Dermis blood vessel endothelial cell (primary cell): ENCODE measurements at regions not wholly inside any gene's neighbourhood (a gene's known extent, or its start where the extent isn't known, plus 50 kb on each side); places are given as distances from the start of the nearest gene placed in this dataset.
"Not testable (repeated sequence)": the region's sequence is repeated elsewhere in the genome, so short reads cannot be mapped to it uniquely, and the experiment has no call there.

Source experiments
- DNase-seq: peaks from one replicate; pipeline ENCODE4 v3.0.0; 2010

- no peak for DNase-seq
These were observed 104.6 kb upstream of the KLF13 start for GRCh38 chr15:31221936-31222515.

DNA sequence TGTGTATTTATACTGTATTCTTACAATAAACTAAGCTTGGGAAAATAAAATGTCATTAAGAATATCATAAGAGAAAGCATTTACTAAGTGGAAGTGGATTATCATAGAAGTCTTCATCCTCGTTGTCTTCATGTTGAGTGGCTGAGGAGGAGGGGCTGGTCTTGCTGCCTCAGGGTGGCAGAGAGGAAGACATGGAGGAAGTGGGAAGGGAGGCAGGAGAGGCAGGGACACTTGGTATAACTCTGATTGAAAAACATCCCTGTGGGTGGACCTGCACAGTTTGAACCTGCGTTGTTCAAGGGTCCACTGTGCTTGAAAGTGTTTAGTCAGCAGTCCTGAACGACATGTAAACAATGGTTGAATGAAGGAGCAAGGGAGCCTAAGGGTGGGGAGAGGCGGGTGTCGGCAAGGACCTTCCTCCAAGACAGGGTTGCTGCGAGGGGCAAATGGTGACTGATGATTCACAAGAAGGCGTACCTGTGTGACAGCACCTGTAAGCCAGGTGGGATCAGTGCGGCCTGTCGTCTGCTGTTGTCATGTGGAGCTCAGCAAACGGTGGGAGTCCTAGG lies 103.8 kb upstream of the KLF13 start:
- no peak for DNase-seq

- no peak for DNase-seq
These were observed 102.9 kb upstream of the KLF13 start for GRCh38 chr15:31223478-31224350.

- DNase-seq, result not testable (repeated sequence)
These were observed 102.0 kb upstream of the KLF13 start for GRCh38 chr15:31224661-31225060.

DNA sequence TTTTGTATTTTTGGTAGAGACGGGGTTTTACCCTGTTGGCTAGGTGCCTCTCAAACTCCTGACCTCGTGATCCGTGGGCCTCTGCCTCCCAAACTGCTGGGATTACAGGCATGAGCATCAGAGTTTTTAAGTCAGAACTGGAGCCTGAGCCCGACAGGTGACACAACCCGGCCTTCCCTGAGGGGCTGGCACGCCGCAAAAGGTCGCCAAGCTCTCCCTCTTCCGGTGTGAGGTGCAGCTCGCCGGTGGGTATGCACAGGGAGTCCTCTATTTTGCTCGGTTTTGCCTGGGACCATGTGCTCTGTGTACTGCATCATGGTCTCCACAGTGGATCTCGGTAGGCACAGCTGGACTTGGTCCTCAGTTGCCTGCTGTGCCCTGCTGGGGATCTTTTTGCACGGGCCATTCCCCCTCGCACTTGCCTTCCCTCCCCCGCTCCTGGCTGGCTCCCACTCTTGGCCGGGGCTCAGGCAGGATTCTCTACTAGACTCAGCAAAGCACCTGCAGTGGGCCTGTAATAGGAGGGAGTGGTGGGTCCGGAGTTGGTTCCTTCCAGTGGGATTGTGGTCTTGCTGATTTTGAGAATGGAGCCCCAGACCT lies 101.2 kb upstream of the KLF13 start:
- no peak for DNase-seq

GRCh38 chr15:31226021-31226420 lies 100.6 kb upstream of the KLF13 start:
- DNase-seq, result no peak

- no peak for DNase-seq
These were observed 99.4 kb upstream of the KLF13 start for GRCh38 chr15:31227235-31227634.

DNA sequence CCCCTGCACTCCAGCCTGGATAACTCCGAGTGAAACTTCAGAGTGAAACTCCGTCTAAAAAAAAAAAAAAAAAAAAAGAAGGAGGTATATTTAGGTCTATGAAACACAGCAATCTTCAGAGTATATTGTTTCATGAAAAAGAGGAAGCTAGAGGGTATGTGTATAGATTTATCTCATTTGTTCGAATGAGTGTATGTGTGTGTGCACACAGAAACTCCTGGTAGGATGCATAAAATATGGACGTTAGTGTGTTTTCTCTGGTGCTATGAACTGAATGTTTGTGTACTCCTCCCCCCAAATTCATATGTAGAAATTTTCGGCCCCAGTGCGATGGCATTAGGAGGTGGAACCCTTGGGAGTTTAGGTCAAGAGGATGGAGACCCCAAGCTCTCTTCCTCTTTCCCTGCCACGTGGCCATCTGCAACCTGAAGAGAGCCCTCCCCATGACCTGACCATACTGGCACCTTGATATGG lies 98.6 kb upstream of the KLF13 start:
- no peak for DNase-seq

- DNase-seq, result no peak
These were observed 97.4 kb upstream of the KLF13 start for GRCh38 chr15:31228980-31229826.

DNA sequence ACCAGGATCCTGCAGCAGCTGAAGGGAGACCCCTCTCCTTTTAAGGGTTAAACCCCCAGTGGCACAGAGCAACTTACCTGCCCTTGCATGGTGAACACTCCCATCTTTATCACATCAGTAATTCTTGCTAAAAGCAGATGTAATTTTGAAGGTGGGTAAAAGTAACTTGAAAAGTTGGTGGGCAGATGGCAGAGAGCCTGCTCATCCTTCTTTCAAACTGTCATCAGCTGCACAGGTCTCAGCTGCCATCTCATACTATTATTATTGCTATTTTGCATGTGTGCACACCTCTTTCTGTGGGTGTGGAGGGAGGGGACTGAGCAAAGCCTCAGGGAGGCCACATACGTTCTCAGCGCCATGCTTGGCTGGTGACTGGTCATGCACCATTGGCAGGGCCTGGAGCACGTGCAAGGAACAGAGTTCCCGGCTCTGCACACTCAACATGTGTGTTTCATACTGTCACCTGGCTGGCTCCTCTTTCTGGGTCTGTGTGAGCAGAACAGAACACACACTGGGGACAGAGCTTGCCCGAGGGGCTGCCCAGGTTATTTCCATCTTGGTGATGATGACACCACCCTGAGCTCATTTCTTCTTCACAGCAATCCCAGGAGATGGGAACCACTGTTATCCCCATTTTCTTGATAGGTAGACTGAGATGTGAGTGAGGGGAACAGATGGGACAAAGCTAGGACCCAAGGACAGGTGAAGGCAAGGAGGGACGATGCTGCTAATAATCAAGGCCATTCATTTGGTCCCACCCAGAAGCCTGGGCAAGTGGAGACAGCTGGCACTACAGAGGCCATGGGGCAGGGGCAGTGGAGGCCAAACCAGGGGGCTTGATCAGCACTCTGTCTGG lies 95.8 kb upstream of the KLF13 start:
- DNase-seq, result no peak

DNA sequence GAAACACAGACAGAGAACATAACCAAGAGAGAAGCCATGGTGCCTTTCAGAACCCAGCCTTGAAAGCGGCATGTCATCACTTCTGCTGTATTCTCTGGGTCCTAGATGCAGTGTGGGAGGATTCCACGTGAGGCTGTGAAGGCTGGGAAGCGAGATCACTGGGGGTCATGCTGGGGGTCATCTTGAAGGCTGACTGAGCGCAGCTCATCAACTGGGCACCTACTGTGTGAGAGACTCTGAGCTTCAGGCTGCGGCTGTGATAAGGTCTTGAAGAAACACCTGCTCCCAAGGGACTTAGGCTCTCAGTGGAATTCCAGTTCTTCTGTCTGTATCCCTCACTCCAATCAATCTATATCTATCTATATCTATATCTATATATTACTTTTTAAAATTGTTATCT lies 91.8 kb upstream of the KLF13 start:
- no peak for DNase-seq

DNA sequence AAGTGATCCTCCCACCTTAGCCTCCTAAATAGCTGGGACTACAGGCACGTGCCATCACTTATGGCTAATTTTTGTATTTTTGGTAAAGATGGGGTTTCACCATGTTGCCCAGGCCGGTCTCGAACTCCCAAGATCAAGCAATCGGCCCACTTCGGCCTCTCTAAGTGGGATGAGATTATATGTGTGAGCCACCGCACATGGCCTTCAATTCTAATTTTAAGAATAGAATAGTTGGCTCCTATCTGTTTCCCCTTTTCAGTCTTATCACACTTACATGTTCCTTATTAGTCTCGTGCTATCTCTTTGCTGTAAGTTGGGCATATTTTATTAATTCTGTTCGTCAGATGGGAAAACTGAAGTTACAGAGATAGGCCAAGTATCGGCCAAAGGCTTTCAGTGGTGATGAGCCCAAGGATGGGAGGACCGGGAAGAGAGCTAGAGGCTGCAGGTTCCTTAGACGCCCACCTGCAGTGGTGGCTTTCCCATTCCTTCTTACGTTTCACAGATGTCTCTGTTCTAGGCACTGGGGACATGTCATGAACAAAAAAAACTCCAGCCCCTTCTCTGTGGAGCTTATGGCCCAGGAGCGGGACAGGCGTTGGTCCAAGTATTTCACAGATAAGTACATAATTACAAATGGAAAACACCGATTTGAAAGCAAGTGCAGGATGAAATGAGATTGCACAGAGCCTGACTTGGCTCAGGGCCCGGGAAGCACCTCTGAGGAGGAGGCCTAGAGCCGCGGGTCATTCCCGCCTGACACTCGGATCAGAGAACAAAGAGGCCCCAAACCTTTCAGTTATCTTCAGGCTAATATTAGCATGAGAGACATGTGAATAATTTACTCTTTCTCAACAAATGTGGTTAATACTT lies 91.1 kb upstream of the KLF13 start:
- no peak for DNase-seq

GRCh38 chr15:31236184-31237042 lies 90.2 kb upstream of the KLF13 start:
- peak; percentile 70 for DNase-seq

DNA sequence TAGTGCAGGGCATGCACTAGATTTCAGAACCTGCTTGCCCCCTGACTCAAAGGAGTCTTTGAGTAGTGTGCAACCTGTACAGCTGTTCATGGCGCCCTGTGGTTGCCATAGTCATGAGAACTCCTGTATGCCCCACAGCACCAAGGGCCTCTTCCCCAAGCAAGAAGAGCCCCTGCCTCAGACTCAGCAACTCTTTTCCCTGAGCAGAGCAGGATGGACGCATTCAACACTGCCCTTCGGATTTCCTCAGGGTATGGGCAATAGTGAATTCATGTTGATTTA lies 89.7 kb upstream of the KLF13 start:
- no peak for DNase-seq

- no peak for DNase-seq
These were observed 87.7 kb upstream of the KLF13 start for GRCh38 chr15:31238906-31239305.

GRCh38 chr15:31239409-31239808 lies 87.2 kb upstream of the KLF13 start:
- no peak for DNase-seq

DNA sequence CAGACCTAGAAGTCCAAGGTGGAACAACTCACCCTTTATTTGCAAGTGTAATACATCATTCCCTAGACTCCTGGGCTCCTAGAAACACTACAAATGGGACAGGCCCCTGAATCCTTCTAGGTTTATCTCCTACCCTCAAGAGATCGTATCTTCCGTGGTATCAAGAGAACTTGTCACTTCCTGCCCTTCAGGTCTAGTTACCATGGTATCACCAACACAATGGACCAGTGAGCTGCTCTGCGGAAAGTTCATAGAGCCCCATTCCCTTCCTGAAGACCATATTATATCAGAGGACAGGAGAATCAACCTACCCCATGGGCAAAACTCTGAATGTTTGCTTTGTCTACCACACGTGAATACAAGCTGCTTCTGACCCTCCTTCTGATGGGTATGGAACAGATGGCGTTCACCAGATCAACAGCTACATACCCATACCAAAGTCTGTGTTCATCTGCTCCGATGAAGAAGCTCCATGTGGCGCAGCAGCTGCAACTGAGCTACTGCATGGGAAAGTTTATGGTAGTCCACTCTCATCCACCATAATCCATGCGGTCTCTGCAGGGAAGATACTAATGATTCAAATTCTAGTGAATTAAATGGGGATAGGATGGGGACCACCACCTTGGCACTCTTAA lies 84.6 kb upstream of the KLF13 start:
- DNase-seq, result no peak

- no peak for DNase-seq
These were observed 82.7 kb upstream of the KLF13 start for GRCh38 chr15:31243895-31244294.

DNA sequence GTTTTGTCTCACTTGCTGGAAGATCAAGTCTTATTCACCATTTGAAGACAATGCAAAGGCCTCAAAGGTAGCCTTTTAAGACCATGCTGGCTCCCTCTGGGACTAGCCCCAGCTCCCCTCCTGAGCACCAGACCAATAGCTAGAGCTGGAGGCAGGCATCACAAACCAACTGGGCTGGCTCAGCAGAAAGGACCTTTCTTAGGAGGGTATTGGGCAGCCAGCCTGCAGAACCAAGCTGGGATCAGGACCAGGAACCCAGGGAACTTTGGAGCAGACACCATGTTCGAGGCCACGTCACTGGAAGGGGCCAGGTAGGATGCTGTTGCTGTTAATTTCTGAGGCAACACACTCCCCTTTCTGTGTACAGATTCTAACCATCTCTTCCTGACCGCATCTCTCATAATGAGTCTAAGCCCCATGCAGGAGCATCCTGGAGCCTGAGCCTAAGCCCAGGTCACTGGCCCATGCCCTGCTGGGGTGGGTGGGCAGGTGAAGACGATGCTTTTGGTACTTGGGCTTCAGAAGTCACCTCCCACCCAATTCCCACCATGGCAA lies 81.4 kb upstream of the KLF13 start:
- DNase-seq, result no peak
